Heart right ventricle (tissue), 16 donors: ENCODE measurements at regions not wholly inside any gene's neighbourhood (a gene's known extent, or its start where the extent isn't known, plus 50 kb on each side); places are given as distances from the start of the nearest gene placed in this dataset.

ENCODE experiments used
- ATAC-seq, 8 donors: fragments of 200-7000 bp; cut with Tn5 transposase; one replicate each; pipeline ENCODE4 v1.9.1; 2020; ENCODE audit warnings: mild to moderate bottlenecking in 8 of 8, moderate library complexity in 8 of 8, moderate number of reproducible peaks in 1 of 8
- DNase-seq, 2 donors: peaks; one replicate each; pipeline ENCODE4 v3.0.0-alpha.2; 2020
- H3K27ac ChIP-seq, 10 donors: fragments of 200-600 bp; sonication (generic) in 2 of 10; one replicate each; pipeline versions ENCODE4 v1.5.0 to v1.8.0; 2020 to 2022; ENCODE audit warnings: mild to moderate bottlenecking in 3 of 10
- H3K27me3 ChIP-seq, 7 donors: fragments of 200-600 bp; one replicate each; pipeline ENCODE4 v1.8.0; 2021 to 2022; ENCODE audit warnings: mild to moderate bottlenecking in 2 of 7
- H3K36me3 ChIP-seq, 9 donors: fragments of 200-600 bp; sonication (generic) in 1 of 9; one replicate each; pipeline versions ENCODE4 v1.5.0 to v1.8.0; 2020 to 2022; ENCODE audit warnings: mild to moderate bottlenecking in 2 of 9
- H3K4me1 ChIP-seq, 9 donors: fragments of 200-600 bp; sonication (generic) in 1 of 9; one replicate each; pipeline versions ENCODE4 v1.5.0 to v1.8.0; 2020 to 2022; ENCODE audit warnings: mild to moderate bottlenecking in 4 of 9
- H3K4me3 ChIP-seq, 10 donors: fragments of 200-600 bp; sonication (generic) in 2 of 10; one replicate each; pipeline versions ENCODE4 v1.5.0 to v1.8.0; 2020 to 2022; ENCODE audit warnings: mild to moderate bottlenecking in 7 of 10, moderate library complexity in 2 of 10
- H3K9me3 ChIP-seq, 11 donors: fragments of 200-600 bp in 10 of 11; sonication (generic) in 2 of 11; one replicate each; pipeline versions ENCODE4 v1.5.0 to v1.8.0; 2013 to 2022; ENCODE audit warnings: mild to moderate bottlenecking in 2 of 11, control low read depth in 1 of 11, moderate library complexity in 1 of 11
- WGBS, 2 donors: extraction: QIAGEN DNeasy Blood & Tissue Kit; methylation state at CpG; one replicate each; pipeline ENCODE4 v1.1.7; 2013; ENCODE audit warnings: inconsistent platforms in 1 of 2; 5-methylcytosine and 5-hydroxymethylcytosine counted together
- intact Hi-C, 10 donors: fragments of 100-400 bp; cut with DNase I; formaldehyde crosslinking; loops; one replicate each; pipeline versions ENCODE4 v1.11.1 to v1.14.2; 2022
- TF ChIP-seq, protein P1 (sequence below), 9 donors: fragments of 200-600 bp; sonication (generic) in 2 of 9; IDR thresholded peaks; one replicate each; pipeline versions ENCODE4 v1.5.0 to v1.8.0; 2021 to 2022; ENCODE audit warnings: antibody characterized with exemption in 9 of 9, mild to moderate bottlenecking in 5 of 9, moderate library complexity in 1 of 9
- donor health status: Arrhythmogenic right ventricular cardiomyopathy.
- donor health status: ischemic (EF 13 %, LVEDD 7.1; RV severe dilation, severe dysfunction).
- donor health status: healthy with polysubstance abuse.
- donor health status: DM: no; HTN: yes; CAD: no.
- donor health status: DM: no; HTN: no; CAD: no.
- donor health status: ischemic (EF 25% LVEDD 6.9; RV normal size, moderate dysfunction).
- donor health status: ischemic (EF 25% LVEDD 5.7; RV mildly dilated, moderate dysfunction).
- donor health status: healthy.
- donor health status: DM: yes; HTN: yes; CAD: no.
- donor health status: Ischemic cardiomyopathy.
- donor health status: ischemic (EF 35%, LVEDD 5.7; RV mildly dilated, moderate dysfunction).
- donor health status: nonischemic (EF 11% LVEDD 7.7; RV severe dilation, severe dysfunction).
- donor health status: DM: yes; HTN: yes; CAD: no.
- donor health status: PGD.
- donor health status: ischemic (EF 29% LVEDD 5.4; RV normal size, mild dysfunction).
- donor health status: nonischemic (EF 23%, LVEDD 6.1; RV moderate dilation, normal function).

- no peaks in the 10 kb centered on the region for H3K9me3 ChIP-seq
- TF ChIP-seq, protein P1, sequence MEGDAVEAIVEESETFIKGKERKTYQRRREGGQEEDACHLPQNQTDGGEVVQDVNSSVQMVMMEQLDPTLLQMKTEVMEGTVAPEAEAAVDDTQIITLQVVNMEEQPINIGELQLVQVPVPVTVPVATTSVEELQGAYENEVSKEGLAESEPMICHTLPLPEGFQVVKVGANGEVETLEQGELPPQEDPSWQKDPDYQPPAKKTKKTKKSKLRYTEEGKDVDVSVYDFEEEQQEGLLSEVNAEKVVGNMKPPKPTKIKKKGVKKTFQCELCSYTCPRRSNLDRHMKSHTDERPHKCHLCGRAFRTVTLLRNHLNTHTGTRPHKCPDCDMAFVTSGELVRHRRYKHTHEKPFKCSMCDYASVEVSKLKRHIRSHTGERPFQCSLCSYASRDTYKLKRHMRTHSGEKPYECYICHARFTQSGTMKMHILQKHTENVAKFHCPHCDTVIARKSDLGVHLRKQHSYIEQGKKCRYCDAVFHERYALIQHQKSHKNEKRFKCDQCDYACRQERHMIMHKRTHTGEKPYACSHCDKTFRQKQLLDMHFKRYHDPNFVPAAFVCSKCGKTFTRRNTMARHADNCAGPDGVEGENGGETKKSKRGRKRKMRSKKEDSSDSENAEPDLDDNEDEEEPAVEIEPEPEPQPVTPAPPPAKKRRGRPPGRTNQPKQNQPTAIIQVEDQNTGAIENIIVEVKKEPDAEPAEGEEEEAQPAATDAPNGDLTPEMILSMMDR (IDR thresholded peaks at IDR 0.05), result no peak
- no peak for DNase-seq
- 89 to 90% methylated on average over 2 of the region's 2 CpGs for WGBS, 2 donors
- H3K27ac ChIP-seq, result no peak overlapping the region
- H3K4me3 ChIP-seq, result no peak overlapping the region
- no peaks in the 10 kb centered on the region for H3K4me1 ChIP-seq
- no peaks in the 10 kb centered on the region for H3K36me3 ChIP-seq
- H3K27me3 ChIP-seq, result peaks cover 0 to 2% (median 0%) of the 10 kb centered on the region in 7 donors
- ATAC-seq, result no peak
- intact Hi-C loops, result no loop called here
These were observed 320.2 kb downstream of the KCNS3 start for GRCh38 chr2:18198677-18199076.

DNA sequence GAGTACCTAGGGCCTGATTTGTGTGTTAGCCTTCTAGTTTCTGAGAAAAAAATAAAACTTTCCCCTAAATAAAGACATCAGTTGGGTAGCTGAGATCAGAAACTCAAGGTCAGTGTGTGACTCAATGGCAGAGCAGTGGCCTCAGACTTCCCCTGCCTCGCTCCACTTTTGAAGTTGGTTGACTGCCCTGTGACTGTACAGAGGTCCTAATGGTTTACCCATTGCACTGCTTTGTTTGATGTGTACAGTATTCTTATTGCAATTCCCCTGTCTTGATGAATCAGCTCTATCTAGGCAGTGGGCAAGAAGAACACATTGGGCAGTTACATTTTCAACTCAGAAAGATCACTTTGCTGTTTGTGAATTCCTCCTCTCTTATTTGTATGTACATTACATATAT is 315.7 kb downstream of the KCNS3 start:
- TF ChIP-seq, protein P1 (IDR thresholded peaks at IDR 0.05), result no peak
- Histone ChIP-seq H3K27ac (no peak overlapping the region), H3K4me3 (no peak overlapping the region), H3K4me1 (no peaks in the 10 kb centered on the region), H3K36me3 (no peaks in the 10 kb centered on the region), H3K27me3 (no peaks in the 10 kb centered on the region), H3K9me3 (no peaks in the 10 kb centered on the region)
- no peak for ATAC-seq
- intact Hi-C loops, result loop anchor here in 1 of 10 donors (5.0 kb wide), 1 partner anchor 183 kb away; no protein-coding TSS in a partner anchor
- DNase-seq, result no peak
- 90 to 98% methylated on average over 1 of the region's 1 CpG for WGBS, 2 donors

DNA sequence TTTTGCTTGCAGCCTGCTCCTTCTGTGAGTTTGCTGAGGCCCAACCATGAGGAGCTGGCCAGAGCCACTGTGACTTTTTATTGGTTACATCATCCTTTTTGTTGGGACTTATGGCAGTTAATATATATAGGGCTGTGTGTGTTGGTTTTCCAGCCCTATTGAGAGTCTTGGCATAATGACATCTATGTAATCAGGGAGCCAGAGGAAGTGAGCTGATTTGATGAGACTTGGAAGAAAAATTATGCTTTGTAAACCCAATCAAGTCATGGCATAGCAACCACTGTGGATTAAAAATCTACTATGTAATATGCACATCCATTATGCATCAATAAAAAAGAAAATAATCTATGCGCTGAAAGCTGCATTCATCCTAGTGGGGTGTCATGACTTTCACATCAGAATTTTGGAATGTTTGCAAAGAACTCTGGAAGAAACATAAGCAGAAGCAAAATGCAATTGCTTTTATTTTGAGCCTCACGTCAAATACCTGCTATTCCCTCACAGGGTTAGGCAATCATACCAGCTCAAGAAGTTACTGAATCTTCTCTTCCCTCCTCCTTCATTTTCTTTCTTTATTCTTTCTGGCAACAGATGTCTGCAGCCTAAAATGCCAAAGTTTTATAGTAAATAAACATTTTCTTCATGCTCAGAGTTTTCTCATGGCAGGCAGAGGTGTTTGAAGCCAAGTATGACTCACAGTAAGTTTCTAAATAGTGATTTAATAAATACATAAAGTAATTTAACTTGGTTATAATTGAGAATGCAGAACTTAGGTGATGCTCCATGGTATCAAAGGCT is 308.5 kb downstream of the KCNS3 start:
- Histone ChIP-seq H3K36me3 (no peaks in the 10 kb centered on the region), H3K4me3 (no peak overlapping the region), H3K9me3 (no peaks in the 10 kb centered on the region), H3K27ac (no peak overlapping the region), H3K4me1 (no peaks in the 10 kb centered on the region), H3K27me3 (peaks cover 0 to 12% (median 0%) of the 10 kb centered on the region in 7 donors)
- intact Hi-C loops, result no loop called here
- 42 to 46% methylated on average over 2 of the region's 2 CpGs for WGBS, 2 donors
- TF ChIP-seq, protein P1 (IDR thresholded peaks at IDR 0.05), result no peak
- ATAC-seq (no peak), DNase-seq (no peak)

DNA sequence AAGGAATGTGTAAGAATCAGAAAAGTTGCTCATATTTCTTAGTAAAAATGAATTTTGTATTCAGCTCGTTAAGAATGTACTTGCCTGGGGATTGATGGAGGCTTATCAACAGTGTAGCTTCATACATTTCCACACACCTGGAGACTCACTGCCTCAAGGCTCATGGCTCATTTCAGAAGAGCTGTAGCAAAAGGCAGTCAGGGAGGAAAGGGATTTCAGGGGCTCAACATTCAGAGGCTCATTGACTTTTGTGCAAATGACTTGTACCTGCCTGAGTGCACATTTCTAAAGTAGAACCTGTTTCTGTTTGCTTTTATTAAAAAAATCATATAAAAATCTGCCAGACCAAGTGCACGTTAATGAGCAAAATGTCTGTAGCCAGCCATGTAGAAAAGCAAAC is 304.4 kb downstream of the KCNS3 start:
- Histone ChIP-seq H3K27ac (no peak overlapping the region), H3K4me3 (no peak overlapping the region), H3K4me1 (peaks cover 0 to 4% (median 0%) of the 10 kb centered on the region in 9 donors), H3K9me3 (no peaks in the 10 kb centered on the region), H3K36me3 (no peaks in the 10 kb centered on the region), H3K27me3 (peaks cover 0 to 12% (median 0%) of the 10 kb centered on the region in 7 donors)
- TF ChIP-seq, protein P1 (IDR thresholded peaks at IDR 0.05), result no peak
- intact Hi-C loops, result no loop called here
- ATAC-seq, result no peak
- WGBS, 2 donors, result 93% methylated on average over 2 of the region's 2 CpGs
- no peak for DNase-seq
